ACHN (cell line): ENCODE measurements at regions not wholly inside any gene's neighbourhood (a gene's known extent, or its start where the extent isn't known, plus 50 kb on each side); places are given as distances from the start of the nearest gene placed in this dataset.
A peak's percentile ranks its signal among the peaks of the same experiment; 100 is the strongest.

Source experiments
- DNase-seq: peaks from one replicate; pipeline ENCODE4 v3.0.0-alpha.2; 2015
- in situ Hi-C: cut with HindIII; loops from 2 replicates; pipeline ENCODE4 v1.10.0; 2017; ENCODE audit warnings: low sequenced_read_pairs, low pct_ligation_motif_present, low pct_unique_long_range_greater_than_20kb

DNA sequence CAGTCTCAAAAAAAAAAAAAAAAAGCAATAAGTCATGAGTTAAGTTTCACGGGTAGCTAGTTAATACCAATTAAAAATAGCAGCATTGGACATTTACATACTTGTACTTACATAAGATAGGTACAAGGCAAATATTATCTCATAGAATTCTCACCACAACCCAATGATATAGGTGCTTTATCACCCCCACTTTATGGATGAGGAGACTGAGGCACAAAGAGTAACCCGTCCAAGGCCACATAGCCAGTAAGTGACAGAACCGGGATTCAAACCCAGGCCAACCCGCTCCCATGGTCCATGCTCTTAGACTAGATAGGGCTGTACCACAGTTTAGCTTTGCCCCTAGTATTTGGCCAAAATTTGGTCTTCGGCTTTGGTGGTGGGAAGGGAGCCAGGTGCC lies 132.5 kb upstream of the SLC45A1 start:
- DNase-seq = no peak
- in situ Hi-C loops = no loop called here

DNA sequence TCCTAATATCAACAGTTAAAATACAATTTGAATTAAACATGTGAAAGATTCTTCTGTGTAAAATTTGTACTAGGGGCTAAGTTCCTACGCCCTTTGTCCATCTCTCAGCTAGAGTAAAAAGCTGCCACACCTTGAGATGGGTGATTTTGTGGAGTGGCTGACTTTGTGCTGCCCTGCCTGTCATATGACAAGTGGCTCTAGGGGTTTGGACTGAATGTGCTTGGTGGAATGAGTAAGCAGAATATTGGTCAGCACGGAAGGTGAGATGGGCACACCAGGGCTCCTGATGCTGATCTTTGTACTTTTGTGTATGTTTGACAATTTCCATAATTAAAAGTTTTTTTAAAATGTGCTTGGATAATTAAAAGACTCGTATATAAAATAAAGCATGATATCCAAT lies 133.6 kb upstream of the SLC45A1 start:
- in situ Hi-C loops = no loop called here
- DNase-seq = no peak

DNA sequence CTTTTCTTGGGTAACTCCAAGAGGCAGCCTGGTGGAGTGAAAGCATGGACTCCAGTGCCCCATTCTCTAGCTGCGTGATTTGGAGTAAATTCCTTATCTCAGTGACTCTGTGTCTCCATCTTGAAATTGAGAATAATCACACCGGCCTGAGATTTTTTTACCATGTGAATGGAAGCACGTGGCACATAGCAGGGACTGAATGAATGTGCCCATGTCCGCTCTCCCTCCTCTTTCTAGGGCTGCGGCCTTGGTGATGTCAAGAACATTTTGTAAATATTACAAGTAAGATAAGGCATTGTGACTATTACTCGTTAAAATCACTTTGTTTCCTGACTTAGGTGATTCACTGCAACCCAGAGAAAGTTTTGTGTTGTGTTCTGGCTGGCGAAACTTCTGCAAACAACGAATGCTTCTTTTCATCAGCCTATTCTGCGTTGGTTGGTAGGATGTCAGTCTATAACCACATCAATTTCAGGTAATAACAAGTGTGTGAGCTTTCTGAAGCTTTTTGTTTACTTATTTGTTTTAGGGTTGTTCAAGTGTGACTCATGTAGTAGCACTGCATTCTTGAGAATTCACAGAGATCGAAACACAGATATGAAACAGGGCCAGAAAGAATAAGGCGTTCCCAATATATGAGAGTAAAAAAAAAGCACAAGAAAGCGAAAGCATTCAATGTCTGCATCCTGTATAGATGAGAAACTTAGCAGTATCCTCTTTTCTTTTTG lies 135.7 kb upstream of the SLC45A1 start:
- DNase-seq = no peak
- in situ Hi-C loops = no loop called here

DNA sequence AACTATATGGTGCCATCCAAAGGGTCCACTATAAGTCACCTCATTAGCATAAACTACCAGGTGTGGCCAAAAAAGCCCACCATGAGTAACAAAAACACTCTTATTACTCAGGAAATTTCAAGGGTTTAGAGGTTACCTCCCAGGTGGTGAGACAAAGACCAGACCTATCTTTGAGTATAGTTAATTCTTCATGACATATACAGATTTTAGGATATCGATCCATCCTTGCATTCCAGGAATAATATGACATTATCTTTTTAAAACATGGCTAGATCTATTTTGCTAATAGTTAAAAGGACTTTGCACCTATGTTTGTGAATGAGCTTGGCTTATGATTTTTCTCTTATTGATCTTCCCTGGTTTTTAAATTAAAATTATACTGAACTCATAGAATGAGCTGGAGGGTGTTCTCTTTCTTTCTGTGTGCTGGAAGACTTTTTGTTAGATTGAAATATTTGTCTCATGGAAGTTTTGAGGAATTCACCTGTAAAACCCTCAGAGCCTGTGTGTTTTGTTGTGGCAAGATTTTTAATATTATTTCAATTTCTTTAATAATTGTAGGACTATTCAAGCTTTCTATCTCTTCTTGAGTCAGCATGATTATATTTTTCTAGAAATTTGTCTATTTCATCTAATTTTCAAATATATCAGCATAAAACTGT lies 138.7 kb upstream of the SLC45A1 start:
- in situ Hi-C loops = no loop called here
- no peak for DNase-seq

DNA sequence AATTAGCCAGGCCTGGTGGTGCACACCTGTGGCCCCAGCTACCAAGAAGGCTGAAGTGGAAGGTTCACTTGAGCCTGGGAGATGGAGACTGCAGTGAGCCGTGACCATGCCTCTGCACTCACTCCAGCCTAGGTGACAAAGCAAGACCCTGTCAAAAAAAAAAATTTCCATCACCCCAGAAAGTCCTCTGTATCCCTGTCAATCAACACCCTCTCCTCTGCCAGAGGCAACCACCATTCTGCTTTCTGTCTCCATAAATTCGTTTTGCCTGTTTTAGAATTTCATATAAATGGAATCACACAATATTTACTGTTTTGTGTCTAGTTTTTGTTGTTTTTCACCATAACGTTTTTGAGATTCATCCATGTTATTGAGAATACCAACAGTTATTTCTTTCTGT lies 141.6 kb upstream of the SLC45A1 start:
- DNase-seq = no peak
- in situ Hi-C loops = no loop called here

DNA sequence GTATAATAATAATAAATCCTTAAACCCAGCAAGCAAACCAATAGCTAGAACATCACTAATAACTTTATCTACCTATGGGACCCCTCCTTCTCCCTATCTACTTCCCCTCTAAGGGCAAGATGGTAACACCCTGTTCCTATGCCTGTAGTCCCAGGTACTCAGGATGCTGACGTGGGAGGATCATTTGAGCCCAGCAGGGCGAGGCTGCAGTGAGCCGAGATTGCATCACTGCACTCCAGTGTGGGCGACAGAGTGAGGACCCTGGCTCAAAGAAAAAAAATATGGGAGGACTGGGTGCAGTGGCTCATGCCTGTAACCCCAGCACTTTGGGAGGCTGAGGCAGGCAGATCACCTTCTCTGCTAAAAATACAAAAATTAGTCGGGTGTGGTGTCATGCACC lies 143.1 kb upstream of the SLC45A1 start:
- no peak for DNase-seq
- in situ Hi-C loops = no loop called here

DNA sequence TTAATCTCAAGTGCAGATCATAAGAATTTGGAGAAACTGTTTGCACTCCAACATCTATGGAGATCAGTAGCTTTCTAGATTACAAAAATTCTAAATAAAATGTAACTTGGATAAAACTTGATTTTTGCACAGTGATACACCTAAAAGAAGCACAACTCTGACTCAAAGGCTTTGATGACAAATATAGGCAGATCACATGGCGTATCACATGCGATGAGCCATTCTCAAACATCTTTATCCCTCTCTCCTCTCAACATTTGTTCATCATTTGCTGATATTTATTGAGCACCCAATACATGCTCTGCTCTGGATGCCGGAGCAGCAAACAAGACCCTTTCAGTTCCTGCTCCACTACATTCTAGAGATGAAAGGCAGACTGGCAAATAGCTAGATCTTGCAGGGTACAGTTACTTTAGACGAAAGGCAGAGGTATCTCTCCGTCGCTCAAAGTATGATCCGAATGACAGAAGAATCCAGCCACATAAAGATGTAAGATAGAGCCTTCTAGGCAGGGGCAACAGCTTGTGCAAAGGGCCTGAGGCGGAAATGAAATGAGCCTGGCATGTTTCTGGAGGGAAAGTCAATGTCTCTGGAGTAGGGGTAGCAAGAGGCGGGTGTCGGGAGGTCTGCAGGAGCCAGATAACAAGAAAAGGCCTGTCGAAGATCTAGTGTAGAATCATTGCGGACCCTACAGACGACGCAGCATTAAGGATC lies 145.8 kb upstream of the ERRFI1 start:
- no peak for DNase-seq
- in situ Hi-C loops = no loop called here

DNA sequence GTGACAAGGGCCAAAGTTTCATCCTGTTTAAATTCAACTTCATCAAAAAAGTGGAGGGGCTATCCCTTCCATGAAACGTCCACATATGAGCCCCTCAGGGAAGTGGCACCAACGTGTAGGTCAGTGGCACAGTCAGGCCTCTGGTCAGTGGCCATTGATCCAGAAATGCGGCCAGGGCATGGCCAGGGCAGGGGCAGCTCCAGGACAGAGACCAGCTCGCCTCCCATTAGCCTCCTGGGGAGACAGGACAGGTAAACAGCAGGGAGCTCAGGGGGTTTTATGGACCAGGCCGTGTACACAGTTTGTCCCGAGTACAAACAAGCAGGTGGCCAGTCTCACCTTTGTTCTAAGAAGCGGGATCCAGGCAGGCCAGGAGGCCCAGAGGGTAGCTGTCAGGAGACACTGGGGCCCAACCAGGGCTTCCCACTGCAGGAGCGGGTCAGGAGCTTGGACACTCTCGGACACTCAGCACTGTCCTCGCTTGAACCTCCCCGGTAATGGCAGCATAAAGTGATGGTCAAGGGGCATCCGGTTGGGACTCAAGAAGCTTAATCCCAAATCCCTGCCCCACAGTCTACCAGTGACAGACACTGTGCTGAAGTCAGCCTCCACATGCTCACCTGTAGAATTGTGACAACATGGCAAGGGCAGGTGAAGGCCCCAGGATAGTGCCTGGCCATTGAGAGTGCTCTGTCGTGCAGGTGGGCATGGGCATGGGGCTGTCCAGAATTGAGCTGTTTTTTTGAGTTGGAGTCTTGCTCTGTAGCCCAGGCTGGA lies 144.1 kb upstream of the ERRFI1 start:
- in situ Hi-C loops = no loop called here
- DNase-seq = no peak

DNA sequence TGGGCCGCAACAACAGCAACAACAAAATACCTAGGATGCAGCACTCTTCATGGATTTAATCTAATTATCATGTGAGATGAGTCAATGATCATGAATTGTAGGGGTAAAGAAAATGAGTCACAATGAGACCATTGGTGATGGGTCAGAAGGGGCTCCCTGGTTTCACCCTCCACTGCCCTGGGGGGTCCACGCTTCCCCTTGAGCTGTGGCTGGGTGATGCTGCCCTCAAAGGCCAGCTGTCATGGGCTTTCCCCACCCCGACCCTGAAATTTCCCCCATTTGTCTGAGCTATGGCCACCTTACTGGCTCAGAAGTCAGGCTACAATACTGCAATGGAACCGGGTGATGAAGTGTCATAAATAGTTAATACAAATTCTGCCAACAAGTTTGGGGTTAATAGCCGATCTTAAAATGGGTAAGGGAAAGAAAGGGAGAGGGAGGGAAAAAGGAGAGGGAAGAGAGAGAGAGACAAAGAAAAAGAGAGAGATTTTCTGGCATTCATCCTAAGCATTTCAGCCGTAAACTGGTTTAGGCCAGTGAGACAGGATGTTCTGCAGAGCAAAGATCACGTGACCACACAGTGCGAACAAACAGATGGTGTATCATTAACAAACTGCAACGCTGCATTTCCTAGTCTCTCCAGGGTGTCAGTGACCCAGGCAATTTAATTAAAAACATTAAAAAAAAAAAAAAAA lies 143.4 kb upstream of the ERRFI1 start:
- in situ Hi-C loops = no loop called here
- peak; percentile 77 for DNase-seq

DNA sequence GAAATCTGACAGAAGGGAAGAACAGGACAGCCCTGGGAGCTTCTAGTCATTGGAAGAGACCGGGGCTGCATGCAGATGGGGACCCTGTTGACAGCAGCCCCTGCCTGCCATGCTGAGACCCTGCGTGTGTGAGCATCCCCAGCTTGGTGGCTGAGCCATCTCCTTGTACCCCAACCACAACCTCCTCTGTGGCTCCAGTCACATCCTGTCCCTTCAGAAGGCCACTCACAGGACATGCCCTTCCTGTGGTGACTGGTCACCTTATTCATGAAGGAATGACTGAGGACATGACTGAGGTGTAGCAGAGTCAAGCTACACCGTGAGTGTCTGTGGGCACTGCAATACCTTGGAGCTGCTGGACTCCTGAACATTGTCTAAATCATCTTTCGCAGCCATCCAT lies 141.8 kb upstream of the ERRFI1 start:
- in situ Hi-C loops = no loop called here
- DNase-seq = no peak

DNA sequence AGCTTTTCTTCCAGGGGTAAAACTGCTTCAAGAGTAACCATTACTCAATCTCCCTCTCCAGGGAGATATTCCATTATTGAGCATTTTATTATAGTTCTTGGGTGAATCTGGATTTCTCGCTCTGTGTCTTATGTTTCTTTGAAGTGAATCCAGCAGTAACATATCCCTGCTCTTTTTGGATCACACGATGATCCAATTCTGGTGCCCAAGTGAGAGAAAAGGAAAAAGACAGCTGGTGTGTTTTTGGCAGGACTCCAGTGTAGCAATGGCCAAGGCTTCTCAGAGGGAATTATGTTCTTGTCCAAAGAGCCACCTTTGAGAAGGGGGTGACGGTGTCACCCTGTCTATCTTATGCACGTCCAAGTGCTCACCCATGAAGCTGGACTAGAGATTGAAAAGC lies 140.3 kb upstream of the ERRFI1 start:
- no peak for DNase-seq
- in situ Hi-C loops = no loop called here

DNA sequence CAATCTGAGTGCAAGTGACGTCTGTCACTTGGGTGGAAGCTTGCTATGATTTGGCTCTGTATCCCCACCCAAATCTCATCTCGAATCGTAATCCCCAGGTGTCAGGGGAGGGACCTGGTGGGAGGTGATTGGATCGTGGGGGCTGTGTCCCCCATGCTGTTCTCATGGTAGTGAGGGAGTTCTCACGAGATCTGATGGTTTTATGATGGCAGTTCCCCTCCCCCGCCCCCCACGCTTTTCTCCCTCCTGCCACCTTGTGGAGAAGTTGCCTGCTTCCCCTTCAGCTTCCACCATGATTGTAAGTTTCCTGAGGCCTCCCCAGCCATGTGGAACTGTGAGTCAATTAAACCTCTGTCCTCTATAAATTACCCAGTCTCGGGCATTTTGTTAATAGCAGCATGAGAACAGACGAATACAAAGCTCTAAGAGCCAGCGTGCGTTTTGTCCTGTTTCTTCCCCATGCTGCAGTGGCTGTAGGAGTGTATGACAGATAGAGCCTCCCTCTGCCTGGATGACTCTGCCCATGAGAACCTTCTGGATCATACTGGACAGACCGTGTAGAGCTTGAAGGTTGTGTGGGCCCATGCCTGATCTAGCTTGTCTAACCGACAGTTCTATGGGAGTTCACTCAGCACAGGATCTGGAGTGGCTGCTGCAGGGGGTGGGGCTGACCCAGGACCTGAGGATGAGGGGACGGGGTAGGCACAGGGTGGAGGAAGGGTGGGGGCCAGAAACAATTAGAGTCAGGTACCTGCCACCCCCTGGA lies 139.7 kb upstream of the ERRFI1 start:
- in situ Hi-C loops = no loop called here
- peak; percentile 23 for DNase-seq

DNA sequence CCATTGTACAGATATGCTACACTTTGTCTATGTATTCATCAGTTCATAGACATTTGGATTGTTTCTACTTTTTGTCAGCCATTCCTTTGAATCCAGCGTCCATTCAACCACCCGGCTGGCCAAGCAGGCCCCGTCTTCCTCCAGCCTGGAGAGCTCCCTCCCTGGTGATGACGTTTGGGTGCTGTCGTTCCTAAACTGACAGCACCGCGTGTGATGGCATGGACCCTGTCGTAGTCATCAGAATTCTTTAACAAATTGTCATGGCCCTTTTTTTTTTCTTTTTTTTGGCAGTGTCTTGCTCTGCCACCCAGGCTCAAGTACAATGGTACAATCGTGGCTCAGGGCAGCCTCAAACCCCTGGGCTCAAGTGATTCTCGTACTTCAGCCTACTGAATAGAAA lies 138.6 kb upstream of the ERRFI1 start:
- in situ Hi-C loops = no loop called here
- DNase-seq = no peak

DNA sequence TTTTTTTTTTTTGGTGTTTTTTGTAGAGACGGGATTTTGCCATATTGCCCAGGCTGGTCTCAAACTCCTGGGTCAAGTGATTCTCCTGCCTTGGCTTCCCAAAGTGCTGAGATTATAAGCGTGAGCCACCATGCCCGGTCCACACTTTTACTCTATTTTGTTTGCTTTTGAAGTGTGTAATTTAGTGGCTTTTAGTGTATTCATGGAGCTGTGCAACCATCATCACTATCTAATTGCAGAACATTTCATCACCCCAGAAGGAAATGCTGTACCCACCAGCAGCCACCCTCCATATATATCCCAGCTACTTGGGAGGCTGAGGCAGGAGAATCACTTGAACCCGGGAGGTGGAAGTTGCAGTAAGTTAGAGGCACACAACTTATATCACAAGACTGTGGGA lies 136.9 kb upstream of the ERRFI1 start:
- no peak for DNase-seq
- in situ Hi-C loops = no loop called here

DNA sequence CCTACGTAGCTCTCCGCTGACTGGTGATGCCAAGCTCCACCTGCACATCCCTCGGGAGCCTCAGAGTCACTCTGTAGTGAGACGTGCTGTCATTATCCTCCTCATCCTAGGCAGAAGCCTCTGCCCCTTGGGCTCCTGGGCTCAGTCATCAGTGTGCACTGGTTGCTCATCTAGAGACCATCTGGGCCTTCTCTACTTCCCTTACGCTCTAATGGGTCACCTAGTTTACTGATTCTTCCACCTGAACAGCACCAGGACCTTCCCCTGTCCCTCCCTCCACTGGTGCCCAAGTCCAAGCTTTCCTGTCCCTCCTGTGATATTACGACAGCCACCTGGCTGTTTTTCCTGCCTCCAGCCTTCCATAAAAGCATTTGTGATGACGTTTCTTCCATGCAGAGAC lies 136.1 kb upstream of the ERRFI1 start:
- in situ Hi-C loops = no loop called here
- no peak for DNase-seq

DNA sequence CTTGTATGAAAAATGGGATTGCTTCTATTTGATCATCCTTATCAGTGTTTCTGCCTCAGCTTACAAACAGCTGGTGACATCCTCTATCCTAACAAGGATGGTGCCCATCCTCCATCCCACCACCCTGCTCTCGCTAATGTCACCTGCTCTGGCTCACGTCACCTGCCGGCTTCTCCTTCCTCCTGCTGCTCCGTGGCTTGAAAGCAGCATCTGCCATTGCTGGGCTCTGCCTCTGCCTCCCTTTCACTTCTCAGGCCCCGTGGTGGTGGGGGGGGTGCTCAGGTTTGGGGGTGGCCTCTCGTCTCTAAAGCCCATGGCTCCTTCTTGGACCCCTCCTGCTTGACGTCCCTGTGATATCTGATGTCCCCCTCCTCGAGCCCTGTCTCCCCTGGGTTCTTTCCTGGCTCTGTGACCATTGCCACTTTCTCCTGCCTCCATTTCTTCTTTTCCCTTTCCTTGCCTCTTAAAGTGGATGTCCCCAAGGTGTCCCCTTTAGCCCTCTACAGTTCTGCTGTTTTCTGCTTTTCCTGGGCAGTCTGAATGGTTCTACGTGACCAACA lies 135.5 kb upstream of the ERRFI1 start:
- in situ Hi-C loops = no loop called here
- DNase-seq = no peak

DNA sequence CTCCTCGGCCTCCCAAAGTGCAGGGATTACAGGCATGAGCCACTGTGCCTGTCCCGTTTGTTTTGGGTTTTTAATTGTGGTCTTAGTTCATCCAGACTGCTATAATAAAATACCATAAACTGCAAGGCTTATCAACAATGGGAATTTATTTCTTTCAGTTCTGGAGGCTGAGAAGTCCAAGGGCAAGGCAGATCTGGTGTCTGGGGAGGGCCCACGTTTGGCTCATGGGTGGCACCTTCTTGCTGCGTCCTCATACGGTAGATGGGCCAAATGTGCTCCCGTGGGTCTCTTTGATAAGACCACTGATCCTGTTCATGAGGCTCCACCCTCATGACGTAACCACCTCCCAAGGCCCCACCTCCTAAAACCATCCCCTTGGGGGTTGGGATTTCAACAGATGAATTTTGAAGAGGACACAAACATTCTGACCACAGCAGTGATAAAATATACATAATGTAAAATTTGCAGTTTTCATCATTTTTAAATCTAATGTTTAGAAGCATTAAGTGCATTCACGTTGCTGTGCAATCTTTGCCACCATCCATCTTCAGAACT lies 133.4 kb upstream of the ERRFI1 start:
- in situ Hi-C loops = no loop called here
- no peak for DNase-seq
